Astrocyte of the spinal cord (primary cell): ENCODE measurements at regions not wholly inside any gene's neighbourhood (a gene's known extent, or its start where the extent isn't known, plus 50 kb on each side); places are given as distances from the start of the nearest gene placed in this dataset.

Experiments used
- DNase-seq: peaks from one replicate; pipeline ENCODE4 v3.0.0; 2011; ENCODE audit warnings: low read depth, low spot score
- H3K4me3 ChIP-seq: 2 replicates; pipeline ENCODE4 v1.5.1; 2011; ENCODE audit warnings: low read depth, mild to moderate bottlenecking, low read length, moderate library complexity
- CTCF ChIP-seq: IDR thresholded peaks from 2 replicates; pipeline ENCODE4 v1.5.1; 2012; ENCODE audit warnings: low read depth, mild to moderate bottlenecking, low read length, inconsistent platforms
- in situ Hi-C: cut with HindIII; loops from 2 replicates; pipeline ENCODE4 v1.10.0; 2017; ENCODE audit warnings: low sequenced_read_pairs

DNA sequence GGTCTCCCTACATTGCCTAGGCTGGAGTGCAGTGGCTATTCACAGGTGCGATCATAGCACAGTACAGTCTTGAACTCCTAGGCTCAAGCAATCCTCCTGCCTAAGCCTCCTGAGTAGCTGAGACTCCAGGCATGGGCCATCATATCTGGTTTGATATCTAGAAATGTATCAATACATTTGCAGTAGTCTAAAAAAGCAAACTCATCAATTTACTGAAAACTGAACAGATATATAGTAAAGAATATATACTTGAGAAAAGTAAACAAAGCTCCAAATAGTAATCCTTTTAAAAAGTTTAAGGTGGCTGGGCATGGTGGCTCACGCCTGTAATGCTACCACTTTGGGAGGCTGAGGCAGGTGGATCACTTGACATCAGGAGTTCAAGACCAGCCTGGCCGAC, 57.1 kb upstream of the KMT2C start:
- no peak for TF ChIP-seq CTCF
- H3K4me3 ChIP-seq = no peak overlapping the region
- no peak for DNase-seq
- in situ Hi-C loops = no loop called here

GRCh38 chr7:152489044-152489443, 53.2 kb upstream of the KMT2C start:
- DNase-seq = no peak
- in situ Hi-C loops = no loop called here
- no peak for TF ChIP-seq CTCF
- no peak overlapping the region for H3K4me3 ChIP-seq

DNA sequence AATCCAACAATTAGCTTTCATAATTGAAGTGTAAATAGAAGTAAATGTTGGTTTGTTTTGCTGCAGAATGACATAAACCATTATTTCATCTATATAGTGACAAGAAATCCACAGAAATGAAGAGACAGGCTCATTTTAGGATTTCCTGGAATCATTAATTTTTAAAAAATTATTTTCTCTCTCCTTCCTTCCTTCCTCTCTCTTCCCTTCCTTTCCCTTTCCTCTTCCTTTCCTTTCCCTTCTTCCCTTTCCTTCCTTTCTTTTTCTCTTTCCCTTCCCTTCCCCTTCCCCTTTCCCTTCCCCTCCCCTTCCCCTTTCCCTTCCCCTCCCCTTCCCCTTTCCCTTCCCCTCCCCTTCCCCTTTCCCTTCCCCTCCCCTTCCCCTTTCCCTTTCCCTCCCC, 51.2 kb upstream of the KMT2C start:
- no peak overlapping the region for H3K4me3 ChIP-seq
- no peak for TF ChIP-seq CTCF
- no peak for DNase-seq
- in situ Hi-C loops = no loop called here

DNA sequence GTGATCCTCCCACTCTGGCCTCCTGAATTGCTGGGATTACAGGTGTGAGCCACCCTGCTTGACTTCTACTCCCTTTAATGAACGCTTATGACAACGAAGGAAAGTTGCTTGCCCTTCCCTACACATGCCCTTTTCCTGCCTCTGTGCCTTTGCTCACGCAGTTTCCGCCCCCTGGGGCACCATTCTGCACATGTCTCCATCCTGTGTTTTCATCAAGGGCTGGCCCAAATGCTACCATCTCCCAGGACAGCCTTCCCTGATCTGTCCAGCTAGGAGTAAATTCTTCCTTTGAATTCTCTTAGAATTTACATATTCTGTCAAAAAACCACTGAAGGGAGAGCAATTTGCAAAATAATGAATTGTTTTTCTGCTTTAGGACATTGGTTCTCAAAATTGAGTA, 50.0 kb upstream of the KMT2C start:
- no peak overlapping the region for H3K4me3 ChIP-seq
- TF ChIP-seq CTCF = no peak
- no peak for DNase-seq
- in situ Hi-C loops = no loop called here
